HCT116 (cell line): ENCODE measurements at regions not wholly inside any gene's neighbourhood (a gene's known extent, or its start where the extent isn't known, plus 50 kb on each side); places are given as distances from the start of the nearest gene placed in this dataset.
A peak's percentile ranks its signal among the peaks of the same experiment; 100 is the strongest.

Experiments
- ATAC-seq: fragments of 200-7000 bp; cut with Tn5 transposase; 2 replicates; pipeline ENCODE4 v1.9.1; 2020; ENCODE audit warnings: mild to moderate bottlenecking, moderate library complexity
- BruUV-seq: library from RNA; stranded (reverse); fragments of 400-500 nt; replicated peaks from 2 replicates; lab custom pipeline; 2021; lab: Mats Ljungman, UMichigan
- CTCF ChIA-PET: fragments of 300-600 bp; sonication (Branson Sonifier 250); formaldehyde crosslinking; loops from one replicate; lab custom pipeline; 2021; ENCODE audit warnings: antibody characterized with exemption; lab: Charles Lee
- POLR2A ChIA-PET: fragments of 300-600, 350-600 bp; sonication (Branson Sonifier 250); formaldehyde crosslinking; loops from one replicate; lab custom pipeline; 2021; ENCODE audit warnings: antibody characterized with exemption; lab: Charles Lee
- RAD21 ChIA-PET, 2 experiments: fragments of 300-600 bp; sonication (Branson Sonifier 250); formaldehyde crosslinking; loops; one replicate each; lab custom pipeline; 2023; ENCODE audit warnings: low total read pairs in 2 of 2; ENCODE audit not compliant: uncharacterized antibody in 2 of 2, unreplicated experiment in 2 of 2, low non-redundant PET in 1 of 2; lab: Charles Lee
- DNase-seq: peaks from one replicate; pipeline ENCODE4 v3.0.0-alpha.2; 2010; ENCODE audit warnings: low read depth, low spot score
- H2AFZ ChIP-seq: fragments of 200-600 bp; shearing (Covaris generic), sonication (generic); 2 replicates; pipeline ENCODE4 v1.6.1; 2017; ENCODE audit warnings: low read depth, mixed run types, mixed read lengths, antibody characterized with exemption, low read length; ENCODE audit not compliant: poor library complexity, severe bottlenecking
- H3K27ac ChIP-seq: 2 replicates; pipeline ENCODE4 v1.5.1; 2012; ENCODE audit warnings: low read depth, low read length
- H3K27me3 ChIP-seq: fragments of 200-600 bp; sonication (generic); 2 replicates; pipeline ENCODE4 v1.6.1; 2016; ENCODE audit warnings: mixed run types, low read length, mixed read lengths; ENCODE audit not compliant: insufficient read depth
- H3K36me3 ChIP-seq, 2 experiments: fragments of 200-500 bp in 1 of 2; fragments of 200-600 bp in 1 of 2; sonication (Bioruptor generic) in 1 of 2; sonication (generic) in 1 of 2; 2 replicates each; pipeline versions ENCODE4 v1.5.1 to v1.6.1; 2014 to 2016; ENCODE audit warnings: low read length in 2 of 2, inconsistent platforms in 1 of 2, mixed read lengths in 1 of 2, mixed run types in 1 of 2; ENCODE audit not compliant: insufficient read depth in 2 of 2, control insufficient read depth in 1 of 2
- H3K4me1 ChIP-seq, 2 experiments: fragments of 200-600 bp in 1 of 2; sonication (generic) in 1 of 2; 2 replicates each; pipeline versions ENCODE4 v1.5.1 to v1.6.1; 2012 to 2017; ENCODE audit warnings: low read length in 2 of 2, inconsistent platforms in 1 of 2, mild to moderate bottlenecking in 1 of 2, mixed read lengths in 1 of 2, mixed run types in 1 of 2, moderate library complexity in 1 of 2; ENCODE audit not compliant: insufficient read depth in 2 of 2, control insufficient read depth in 1 of 2
- H3K4me2 ChIP-seq: fragments of 200-600 bp; sonication (generic); 2 replicates; pipeline ENCODE4 v1.6.1; 2017; ENCODE audit warnings: mixed run types, low read length, mixed read lengths
- H3K4me3 ChIP-seq, 2 experiments: fragments of 200-600 bp in 1 of 2; sonication (generic) in 1 of 2; replicated peaks in 1 of 2; 2 replicates each; pipeline ENCODE4 v1.5.1; 2011 to 2016; ENCODE audit warnings: low read length in 2 of 2, control low read depth in 1 of 2, low read depth in 1 of 2, mild to moderate bottlenecking in 1 of 2, mixed read lengths in 1 of 2, mixed run types in 1 of 2
- H3K79me2 ChIP-seq: fragments of 200-600 bp; sonication (generic); 2 replicates; pipeline ENCODE4 v1.6.1; 2017; ENCODE audit warnings: mild to moderate bottlenecking, mixed run types, low read length, moderate library complexity, mixed read lengths; ENCODE audit not compliant: insufficient read depth
- H3K9ac ChIP-seq: fragments of 200-600 bp; sonication (generic); 2 replicates; pipeline ENCODE4 v1.6.1; 2016; ENCODE audit warnings: low read length, mixed read lengths
- H3K9me2 ChIP-seq: fragments of 200-600 bp; sonication (generic), shearing (Covaris generic); 2 replicates; pipeline ENCODE4 v1.6.1; 2017; ENCODE audit warnings: mixed run types, mild to moderate bottlenecking, moderate library complexity; ENCODE audit not compliant: insufficient read depth
- H3K9me3 ChIP-seq, 2 experiments: fragments of 200-500 bp in 1 of 2; fragments of 200-600 bp in 1 of 2; sonication (Bioruptor generic) in 1 of 2; sonication (generic) in 1 of 2; 2 replicates each; pipeline ENCODE4 v1.6.1; 2014 to 2017; ENCODE audit warnings: low read length in 2 of 2, mixed read lengths in 2 of 2, inconsistent platforms in 1 of 2, low read depth in 1 of 2, mild to moderate bottlenecking in 1 of 2, mixed run types in 1 of 2, moderate library complexity in 1 of 2; ENCODE audit not compliant: control insufficient read depth in 1 of 2, insufficient read depth in 1 of 2
- H4K20me1 ChIP-seq: fragments of 200-600 bp; sonication (generic), shearing (Covaris generic); 2 replicates; pipeline ENCODE4 v1.6.1; 2017; ENCODE audit warnings: mixed run types, mild to moderate bottlenecking, moderate library complexity; ENCODE audit not compliant: insufficient read depth
- CBX3 ChIP-seq: IDR thresholded peaks from 2 replicates; pipeline ENCODE4 v1.6.1; 2012; ENCODE audit warnings: low read depth
- CEBPB ChIP-seq: IDR thresholded peaks from 2 replicates; pipeline ENCODE4 v1.6.1; 2012; ENCODE audit warnings: low read depth
- EGR1 ChIP-seq: IDR thresholded peaks from 2 replicates; pipeline ENCODE4 v1.6.1; 2012; ENCODE audit warnings: low read depth
- EZH2 ChIP-seq: fragments of 200-600 bp; sonication (generic); IDR thresholded peaks from 2 replicates; pipeline ENCODE4 v1.6.1; 2017; ENCODE audit warnings: antibody characterized with exemption, mixed run types
- EZH2phosphoT487 ChIP-seq: fragments of 200-600 bp; IDR thresholded peaks from 2 replicates; pipeline ENCODE4 v1.6.1; 2018; ENCODE audit warnings: antibody characterized with exemption, borderline replicate concordance
- FOSL1 ChIP-seq: IDR thresholded peaks from 2 replicates; pipeline ENCODE4 v1.6.1; 2012; ENCODE audit warnings: low read depth
- JUND ChIP-seq: IDR thresholded peaks from 2 replicates; pipeline ENCODE4 v1.6.1; 2012
- POLR2A ChIP-seq: IDR thresholded peaks from 2 replicates; pipeline ENCODE4 v1.7.0; 2011; ENCODE audit warnings: borderline replicate concordance; ENCODE audit not compliant: insufficient read depth, insufficient read length; ENCODE audit errors: extremely low read depth
- POLR2AphosphoS5 ChIP-seq: IDR thresholded peaks from 2 replicates; pipeline ENCODE4 v1.6.1; 2011; ENCODE audit warnings: mild to moderate bottlenecking, low read depth, low read length, moderate library complexity
- RAD21 ChIP-seq: IDR thresholded peaks from 2 replicates; pipeline ENCODE4 v1.6.1; 2012; ENCODE audit warnings: low read depth, mild to moderate bottlenecking
- SIN3A ChIP-seq: IDR thresholded peaks from 2 replicates; pipeline ENCODE4 v1.6.1; 2012; ENCODE audit warnings: low read depth
- YY1 ChIP-seq: IDR thresholded peaks from 2 replicates; pipeline ENCODE4 v1.6.1; 2011; ENCODE audit warnings: low read length, low read depth, moderate library complexity, mild to moderate bottlenecking; ENCODE audit not compliant: insufficient replicate concordance; ENCODE audit errors: extremely low read depth
- ZFX ChIP-seq: fragments of 450-650 bp; IDR thresholded peaks from 2 replicates; pipeline ENCODE4 v1.6.1; 2017
- ZNF274 ChIP-seq: fragments of 200-500 bp; sonication (Bioruptor generic); IDR thresholded peaks from 2 replicates; pipeline ENCODE4 v1.6.1; 2014; ENCODE audit warnings: mild to moderate bottlenecking, low read depth, low read length, inconsistent platforms
- intact Hi-C: fragments of 100-400 bp; cut with micrococcal nuclease; formaldehyde crosslinking; loops from 2 replicates; pipeline ENCODE4 v1.10.0; 2022
- TF ChIP-seq, protein P1 (sequence below): IDR thresholded peaks from 2 replicates; pipeline ENCODE4 v1.6.1; 2012; ENCODE audit warnings: low read depth
- TF ChIP-seq, protein P2 (sequence below): IDR thresholded peaks from 2 replicates; pipeline ENCODE4 v1.6.1; 2012

DNA sequence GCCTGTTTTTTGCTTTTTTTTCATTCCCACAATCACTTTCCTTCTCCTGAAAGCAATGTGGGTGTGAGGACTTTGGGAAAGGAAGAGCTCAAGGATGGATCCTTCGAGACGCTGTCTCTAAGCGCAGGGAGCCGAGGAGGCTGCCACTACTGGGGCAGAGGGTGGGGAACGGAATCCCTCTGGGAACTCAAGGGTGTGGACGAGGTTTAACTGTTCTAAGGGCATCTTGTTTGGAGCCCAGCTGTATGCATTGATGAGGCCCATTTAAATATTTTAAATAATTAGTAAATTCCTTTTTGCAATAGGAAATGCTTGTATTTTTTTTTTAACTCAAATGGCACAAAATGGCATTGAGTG is 124.4 kb upstream of the MEF2A start:
- no peak for ATAC-seq
- H3K27ac ChIP-seq = no peak overlapping the region
- no peaks in the 10 kb centered on the region for H4K20me1 ChIP-seq
- TF ChIP-seq, protein P1, sequence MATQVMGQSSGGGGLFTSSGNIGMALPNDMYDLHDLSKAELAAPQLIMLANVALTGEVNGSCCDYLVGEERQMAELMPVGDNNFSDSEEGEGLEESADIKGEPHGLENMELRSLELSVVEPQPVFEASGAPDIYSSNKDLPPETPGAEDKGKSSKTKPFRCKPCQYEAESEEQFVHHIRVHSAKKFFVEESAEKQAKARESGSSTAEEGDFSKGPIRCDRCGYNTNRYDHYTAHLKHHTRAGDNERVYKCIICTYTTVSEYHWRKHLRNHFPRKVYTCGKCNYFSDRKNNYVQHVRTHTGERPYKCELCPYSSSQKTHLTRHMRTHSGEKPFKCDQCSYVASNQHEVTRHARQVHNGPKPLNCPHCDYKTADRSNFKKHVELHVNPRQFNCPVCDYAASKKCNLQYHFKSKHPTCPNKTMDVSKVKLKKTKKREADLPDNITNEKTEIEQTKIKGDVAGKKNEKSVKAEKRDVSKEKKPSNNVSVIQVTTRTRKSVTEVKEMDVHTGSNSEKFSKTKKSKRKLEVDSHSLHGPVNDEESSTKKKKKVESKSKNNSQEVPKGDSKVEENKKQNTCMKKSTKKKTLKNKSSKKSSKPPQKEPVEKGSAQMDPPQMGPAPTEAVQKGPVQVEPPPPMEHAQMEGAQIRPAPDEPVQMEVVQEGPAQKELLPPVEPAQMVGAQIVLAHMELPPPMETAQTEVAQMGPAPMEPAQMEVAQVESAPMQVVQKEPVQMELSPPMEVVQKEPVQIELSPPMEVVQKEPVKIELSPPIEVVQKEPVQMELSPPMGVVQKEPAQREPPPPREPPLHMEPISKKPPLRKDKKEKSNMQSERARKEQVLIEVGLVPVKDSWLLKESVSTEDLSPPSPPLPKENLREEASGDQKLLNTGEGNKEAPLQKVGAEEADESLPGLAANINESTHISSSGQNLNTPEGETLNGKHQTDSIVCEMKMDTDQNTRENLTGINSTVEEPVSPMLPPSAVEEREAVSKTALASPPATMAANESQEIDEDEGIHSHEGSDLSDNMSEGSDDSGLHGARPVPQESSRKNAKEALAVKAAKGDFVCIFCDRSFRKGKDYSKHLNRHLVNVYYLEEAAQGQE = no peak
- TF ChIP-seq EZH2 = no peak
- TF ChIP-seq SIN3A = no peak
- TF ChIP-seq, all 23 proteins: peak for 0
- Histone ChIP-seq H3K4me2 (no peak overlapping the region), H3K36me3 (no peaks in the 10 kb centered on the region), H3K4me1 (peaks cover 13 to 17% of the 10 kb centered on the region in 2 experiments), H3K9ac (no peak overlapping the region), H3K79me2 (no peaks in the 10 kb centered on the region), H3K27me3 (no peaks in the 10 kb centered on the region), H3K9me2 (no peaks in the 10 kb centered on the region), H2AFZ (no peak overlapping the region), H3K9me3 (no peaks in the 10 kb centered on the region), H3K4me3 (no peak overlapping the region)
- DNase-seq = no peak
- POLR2A ChIA-PET = no interaction called here
- no TSS peak for BruUV-seq
- CTCF ChIA-PET = no interaction called here
- intact Hi-C loops = no loop called here
- RAD21 ChIA-PET = no interaction called here

DNA sequence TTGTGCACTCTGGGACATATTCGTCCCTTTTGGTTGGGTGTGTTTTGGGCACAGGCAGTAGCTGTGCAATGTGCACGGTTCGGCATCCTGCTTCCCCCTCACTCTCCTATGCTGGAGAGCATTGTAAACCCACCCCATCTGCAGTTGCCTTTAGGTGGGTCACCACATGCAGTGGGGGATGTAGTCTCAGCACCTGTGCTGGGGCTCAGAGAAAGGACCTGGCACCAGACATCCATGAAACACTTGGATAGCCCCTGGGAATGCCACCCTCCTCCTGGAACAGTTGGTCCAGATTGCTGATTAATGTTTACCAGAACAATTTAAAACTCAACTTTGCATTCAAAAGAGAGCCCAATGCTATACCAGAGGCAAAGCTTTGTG is 123.9 kb upstream of the MEF2A start:
- DNase-seq (no peak), ATAC-seq (no peak)
- CTCF ChIA-PET = interaction anchor here (1.1 kb wide), 1 partner anchor 262 kb away, joined by 3 read pairs; no protein-coding TSS in a partner anchor
- peak overlapping the region; percentile 58 for H3K4me2 ChIP-seq
- RAD21 ChIA-PET = no interaction called here
- H3K4me3 ChIP-seq = no peak overlapping the region
- BruUV-seq = no TSS peak
- POLR2A ChIA-PET = no interaction called here
- no peaks in the 10 kb centered on the region for H3K9me2 ChIP-seq
- H3K9ac ChIP-seq = no peak overlapping the region
- H2AFZ ChIP-seq = peak overlapping the region; percentile 80
- no peaks in the 10 kb centered on the region for H3K9me3 ChIP-seq
- intact Hi-C loops = no loop called here
- H3K4me1 ChIP-seq = peaks cover 13 to 17% of the 10 kb centered on the region in 2 experiments
- H3K27me3 ChIP-seq = no peaks in the 10 kb centered on the region
- no peak overlapping the region for H3K27ac ChIP-seq
- no peaks in the 10 kb centered on the region for H4K20me1 ChIP-seq
- TF ChIP-seq YY1 = no peak
- TF ChIP-seq, protein P2, sequence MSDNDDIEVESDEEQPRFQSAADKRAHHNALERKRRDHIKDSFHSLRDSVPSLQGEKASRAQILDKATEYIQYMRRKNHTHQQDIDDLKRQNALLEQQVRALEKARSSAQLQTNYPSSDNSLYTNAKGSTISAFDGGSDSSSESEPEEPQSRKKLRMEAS = no peak
- TF ChIP-seq CBX3 = no peak
- TF ChIP-seq ZNF274 = no peak
- no peak for TF ChIP-seq EGR1
- TF ChIP-seq RAD21 = no peak
- no peak for TF ChIP-seq FOSL1
- TF ChIP-seq CEBPB = no peak
- TF ChIP-seq EZH2 = no peak
- TF ChIP-seq JUND = no peak
- TF ChIP-seq EZH2phosphoT487 = no peak
- TF ChIP-seq ZFX = no peak
- no peak for TF ChIP-seq POLR2A
- no peak for TF ChIP-seq POLR2AphosphoS5
- H3K36me3 ChIP-seq = no peaks in the 10 kb centered on the region
- H3K79me2 ChIP-seq = no peaks in the 10 kb centered on the region
